HG02973 (cell line): ENCODE measurements at regions not wholly inside any gene's neighbourhood (a gene's known extent, or its start where the extent isn't known, plus 50 kb on each side); places are given as distances from the start of the nearest gene placed in this dataset.
"Not testable (repeated sequence)": the region's sequence is repeated elsewhere in the genome, so short reads cannot be mapped to it uniquely, and the experiment has no call there.

Experiments used
- ATAC-seq: cut with Tn5 transposase; IDR thresholded peaks from one replicate; pipeline ENCODE4 v1.9.1; 2021; ENCODE audit warnings: moderate library complexity; ENCODE audit not compliant: unreplicated experiment

GRCh38 chr2:198917926-198918720 lies 539.6 kb downstream of the SATB2 start:
- ATAC-seq: no peak

- no peak for ATAC-seq
Observed at GRCh38 chr2:198917275-198917674, 540.5 kb downstream of the SATB2 start.

- no peak for ATAC-seq
Observed at GRCh38 chr2:198916548-198917080, 541.1 kb downstream of the SATB2 start.

GRCh38 chr2:198913394-198914152 lies 544.2 kb downstream of the SATB2 start:
- peak; percentile 99 for ATAC-seq

GRCh38 chr2:198909525-198910267 lies 548.0 kb downstream of the SATB2 start:
- ATAC-seq: no peak

GRCh38 chr2:198905881-198906612 lies 551.7 kb downstream of the SATB2 start:
- ATAC-seq: peak; percentile 64

GRCh38 chr2:198901894-198902293 lies 555.8 kb downstream of the SATB2 start:
- peak; percentile 41 for ATAC-seq

- no peak for ATAC-seq
Observed at GRCh38 chr2:198900141-198900540, 557.6 kb downstream of the SATB2 start.

- ATAC-seq: peak; percentile 84
Observed at GRCh38 chr2:198890490-198890889, 567.2 kb downstream of the SATB2 start.

GRCh38 chr2:198883604-198884003 lies 574.1 kb downstream of the SATB2 start:
- no peak for ATAC-seq

GRCh38 chr2:198880986-198881385 lies 576.8 kb downstream of the SATB2 start:
- no peak for ATAC-seq

GRCh38 chr2:198880421-198880820 lies 577.3 kb downstream of the SATB2 start:
- no peak for ATAC-seq

- peak; percentile 72 for ATAC-seq
Observed at GRCh38 chr2:198874472-198874858, 583.3 kb downstream of the SATB2 start.

GRCh38 chr2:198873503-198874471 lies 584.0 kb downstream of the SATB2 start:
- no peak for ATAC-seq

GRCh38 chr2:198863655-198864054 lies 594.1 kb downstream of the SATB2 start:
- no peak for ATAC-seq

- no peak for ATAC-seq
Observed at GRCh38 chr2:198861080-198861479, 596.7 kb downstream of the SATB2 start.

- no peak for ATAC-seq
Observed at GRCh38 chr2:198857246-198857645, 600.5 kb downstream of the SATB2 start.

- ATAC-seq: not testable (repeated sequence)
Observed at GRCh38 chr2:198855746-198856145, 602.0 kb downstream of the SATB2 start.

- no peak for ATAC-seq
Observed at GRCh38 chr2:198852248-198852647, 605.5 kb downstream of the SATB2 start.
